ENCODE measurements at regions not wholly inside any gene's neighbourhood (a gene's known extent, or its start where the extent isn't known, plus 50 kb on each side); places are given as distances from the start of the nearest gene placed in this dataset.
"Not testable (repeated sequence)": the region's sequence is repeated elsewhere in the genome, so short reads cannot be mapped to it uniquely, and the experiment has no call there.

- DNase-seq, result not testable (repeated sequence)
Observed at GRCh38 chr17:20633268-20634059, 53.9 kb downstream of the CDRT15L2 start.

GRCh38 chr17:20640147-20640546 is 60.6 kb downstream of the CDRT15L2 start:
- not testable (repeated sequence) for DNase-seq

- DNase-seq, result peak; percentile 10 to 18
Observed at GRCh38 chr17:20646661-20647272, 67.2 kb downstream of the CDRT15L2 start.

GRCh38 chr17:20649097-20649767 is 69.7 kb downstream of the CDRT15L2 start:
- not testable (repeated sequence) for DNase-seq

GRCh38 chr17:20651022-20651421 is 71.5 kb downstream of the CDRT15L2 start:
- DNase-seq, result not testable (repeated sequence)

GRCh38 chr17:20651736-20652135 is 72.2 kb downstream of the CDRT15L2 start:
- not testable (repeated sequence) for DNase-seq

- DNase-seq, result not testable (repeated sequence)
Observed at GRCh38 chr17:20653391-20653790, 73.9 kb downstream of the CDRT15L2 start.

- not testable (repeated sequence) for DNase-seq
Observed at GRCh38 chr17:20654114-20654513, 74.6 kb downstream of the CDRT15L2 start.

GRCh38 chr17:20654575-20654974 is 75.1 kb downstream of the CDRT15L2 start:
- not testable (repeated sequence) for DNase-seq

GRCh38 chr17:20665103-20665955 is 85.8 kb downstream of the CDRT15L2 start:
- not testable (repeated sequence) for DNase-seq

- peak in 1 of 2 donors; percentile 14 for DNase-seq
Observed at GRCh38 chr17:20666689-20667088, 87.2 kb downstream of the CDRT15L2 start.

GRCh38 chr17:20667712-20668111 is 88.2 kb downstream of the CDRT15L2 start:
- not testable (repeated sequence) for DNase-seq

- DNase-seq, result not testable (repeated sequence)
Observed at GRCh38 chr17:20668316-20668715, 88.8 kb downstream of the CDRT15L2 start.

GRCh38 chr17:20668868-20669267 is 89.3 kb downstream of the CDRT15L2 start:
- DNase-seq, result not testable (repeated sequence)

GRCh38 chr17:20670506-20670905 is 91.0 kb downstream of the CDRT15L2 start:
- DNase-seq, result not testable (repeated sequence)

- DNase-seq, result not testable (repeated sequence)
Observed at GRCh38 chr17:20674374-20674773, 94.8 kb downstream of the CDRT15L2 start.

GRCh38 chr17:20675707-20676106 is 96.2 kb downstream of the CDRT15L2 start:
- DNase-seq, result not testable (repeated sequence)

GRCh38 chr17:20676656-20677055 is 97.1 kb downstream of the CDRT15L2 start:
- DNase-seq, result not testable (repeated sequence)

GRCh38 chr17:20677469-20677868 is 97.9 kb downstream of the CDRT15L2 start:
- DNase-seq, result not testable (repeated sequence)

GRCh38 chr17:20678424-20678823 is 98.9 kb downstream of the CDRT15L2 start:
- not testable (repeated sequence) for DNase-seq

- not testable (repeated sequence) for DNase-seq
Observed at GRCh38 chr17:20681746-20682722, 102.5 kb downstream of the CDRT15L2 start.

All from CD4-positive, alpha-beta T cell treated with Interferon alpha-2 for 1 hour (primary cell).